Esophagus muscularis mucosa (tissue), 4 donors: ENCODE measurements at regions not wholly inside any gene's neighbourhood (a gene's known extent, or its start where the extent isn't known, plus 50 kb on each side); places are given as distances from the start of the nearest gene placed in this dataset.
"Not testable (repeated sequence)": the region's sequence is repeated elsewhere in the genome, so short reads cannot be mapped to it uniquely, and the experiment has no call there.

Source experiments
- DNase-seq: peaks from one replicate; pipeline ENCODE4 v3.0.0-alpha.2; 2017; ENCODE audit errors: extremely low spot score
- H3K27ac ChIP-seq, 4 donors: fragments of 200-600 bp; sonication (generic); replicated peaks in 1 of 4; 1 replicate in 3 of 4; 2 replicates in 1 of 4; pipeline ENCODE4 v1.5.1; 2016 to 2019; ENCODE audit warnings: mild to moderate bottlenecking in 1 of 4
- H3K27me3 ChIP-seq, 4 donors: fragments of 200-600 bp; sonication (generic); one replicate each; pipeline versions ENCODE4 v1.5.1 to v1.6.0; 2016 to 2019
- H3K36me3 ChIP-seq, 4 donors: fragments of 200-600 bp; sonication (generic); one replicate each; pipeline ENCODE4 v1.5.1; 2016 to 2019
- H3K4me1 ChIP-seq, 4 donors: fragments of 200-600 bp; sonication (generic); one replicate each; pipeline ENCODE4 v1.5.1; 2016 to 2019
- H3K4me3 ChIP-seq, 4 donors: fragments of 200-600 bp; sonication (generic); 1 replicate in 2 of 4; 2 replicates in 2 of 4; pipeline ENCODE4 v1.5.1; 2016 to 2019; ENCODE audit warnings: mild to moderate bottlenecking in 4 of 4, moderate library complexity in 1 of 4
- H3K9me3 ChIP-seq, 4 donors: fragments of 200-600 bp; sonication (generic); 1 replicate in 3 of 4; 2 replicates in 1 of 4; pipeline ENCODE4 v1.5.1; 2016 to 2019
- EP300 ChIP-seq: sonication (generic); formaldehyde crosslinking; IDR thresholded peaks from one replicate; pipeline ENCODE4 v1.6.1; 2017; ENCODE audit warnings: antibody characterized with exemption
- POLR2A ChIP-seq: fragments of 450-650 bp; IDR thresholded peaks from one replicate; pipeline ENCODE4 v1.6.1; 2017; ENCODE audit warnings: antibody characterized with exemption, moderate library complexity, mild to moderate bottlenecking, low read depth
- POLR2AphosphoS5 ChIP-seq, 2 donors: sonication (generic); formaldehyde crosslinking; IDR thresholded peaks; one replicate each; pipeline ENCODE4 v1.6.1; 2017; ENCODE audit warnings: antibody characterized with exemption in 2 of 2
- WGBS: methylation state at CpG from one replicate; pipeline ENCODE4 v1.1.5; 2018; 5-methylcytosine and 5-hydroxymethylcytosine counted together
- intact Hi-C: fragments of 100-400 bp; cut with DNase I; formaldehyde crosslinking; loops from one replicate; pipeline ENCODE4 v1.15.1; 2023
- TF ChIP-seq, protein P1 (sequence below), 3 experiments: fragments of 200-600 bp in 2 of 3; fragments of 450-650 bp in 1 of 3; sonication (generic) in 2 of 3; IDR thresholded peaks; one replicate each; pipeline ENCODE4 v1.5.1; 2017 to 2019; ENCODE audit warnings: antibody characterized with exemption in 3 of 3, mild to moderate bottlenecking in 2 of 3, moderate library complexity in 1 of 3

DNA sequence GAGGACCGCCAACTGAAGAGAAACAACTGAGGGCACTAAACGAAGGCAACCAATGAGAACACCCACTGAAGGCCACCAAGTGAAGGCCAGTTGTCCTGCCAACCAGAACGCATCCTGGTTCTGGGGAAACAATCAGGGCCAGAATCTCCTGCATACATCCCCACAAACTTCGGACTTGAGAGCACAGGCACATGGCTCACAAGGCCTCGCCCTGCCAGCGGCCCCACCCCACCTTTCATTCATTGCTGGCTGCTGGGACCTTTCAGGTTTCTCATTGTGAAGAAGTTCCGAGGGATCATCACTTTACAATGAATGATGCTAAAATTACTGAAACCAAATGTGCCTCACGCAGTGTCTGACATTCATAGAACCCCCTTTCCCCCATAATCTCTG lies 79.2 kb upstream of the ABI1 start:
- intact Hi-C loops = no loop called here
- no peaks in the 10 kb centered on the region for H3K9me3 ChIP-seq
- H3K27ac ChIP-seq = no peak overlapping the region
- H3K27me3 ChIP-seq = peaks cover 0 to 15% (median 0%) of the 10 kb centered on the region in 4 donors
- no peak overlapping the region for H3K4me3 ChIP-seq
- no peaks in the 10 kb centered on the region for H3K36me3 ChIP-seq
- 84% methylated on average over 5 of the region's 8 CpGs for WGBS
- no peak for DNase-seq
- no peak for TF ChIP-seq POLR2AphosphoS5 (IDR thresholded peaks at IDR 0.05)
- no peaks in the 10 kb centered on the region for H3K4me1 ChIP-seq

DNA sequence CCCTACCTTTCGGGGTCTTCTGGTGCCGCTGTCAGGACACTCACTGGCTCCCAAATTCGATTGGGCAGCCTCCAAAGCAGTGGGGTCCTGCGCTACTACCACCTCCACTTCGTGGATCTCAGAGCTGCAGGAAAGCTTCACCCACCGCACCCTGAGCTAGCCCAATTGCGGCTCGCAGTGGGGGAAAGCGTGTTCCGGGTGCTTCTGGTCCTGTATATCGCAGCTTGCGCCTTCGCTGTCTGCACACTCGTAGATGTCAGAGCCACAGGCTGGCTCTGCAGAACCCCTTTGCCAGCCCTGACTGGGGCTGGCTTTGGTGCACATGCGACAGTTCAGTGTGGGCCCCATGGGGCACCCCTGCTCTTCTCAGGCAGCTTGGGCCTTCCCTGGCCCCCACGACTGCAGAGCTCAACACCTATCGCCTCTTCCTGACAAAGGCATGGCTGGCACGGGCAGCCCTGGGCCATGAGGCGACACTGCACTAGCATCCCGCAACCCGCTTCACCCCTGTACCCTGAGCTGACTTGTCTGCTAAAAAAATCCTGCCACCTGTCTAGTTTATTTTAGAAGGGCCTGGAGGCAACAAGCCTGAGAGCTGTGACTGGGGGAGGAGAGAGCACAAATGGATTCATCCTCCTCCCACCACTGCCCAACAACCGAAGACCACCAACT lies 78.7 kb upstream of the ABI1 start:
- intact Hi-C loops = no loop called here
- Histone ChIP-seq H3K9me3 (no peaks in the 10 kb centered on the region), H3K27ac (no peak overlapping the region), H3K36me3 (no peaks in the 10 kb centered on the region), H3K27me3 (peaks cover 0 to 11% (median 0%) of the 10 kb centered on the region in 4 donors), H3K4me3 (no peak overlapping the region), H3K4me1 (no peaks in the 10 kb centered on the region)
- no peak for DNase-seq
- TF ChIP-seq POLR2A = no peak
- TF ChIP-seq EP300 = no peak
- TF ChIP-seq POLR2AphosphoS5 (IDR thresholded peaks at IDR 0.05) = no peak
- TF ChIP-seq, protein P1, sequence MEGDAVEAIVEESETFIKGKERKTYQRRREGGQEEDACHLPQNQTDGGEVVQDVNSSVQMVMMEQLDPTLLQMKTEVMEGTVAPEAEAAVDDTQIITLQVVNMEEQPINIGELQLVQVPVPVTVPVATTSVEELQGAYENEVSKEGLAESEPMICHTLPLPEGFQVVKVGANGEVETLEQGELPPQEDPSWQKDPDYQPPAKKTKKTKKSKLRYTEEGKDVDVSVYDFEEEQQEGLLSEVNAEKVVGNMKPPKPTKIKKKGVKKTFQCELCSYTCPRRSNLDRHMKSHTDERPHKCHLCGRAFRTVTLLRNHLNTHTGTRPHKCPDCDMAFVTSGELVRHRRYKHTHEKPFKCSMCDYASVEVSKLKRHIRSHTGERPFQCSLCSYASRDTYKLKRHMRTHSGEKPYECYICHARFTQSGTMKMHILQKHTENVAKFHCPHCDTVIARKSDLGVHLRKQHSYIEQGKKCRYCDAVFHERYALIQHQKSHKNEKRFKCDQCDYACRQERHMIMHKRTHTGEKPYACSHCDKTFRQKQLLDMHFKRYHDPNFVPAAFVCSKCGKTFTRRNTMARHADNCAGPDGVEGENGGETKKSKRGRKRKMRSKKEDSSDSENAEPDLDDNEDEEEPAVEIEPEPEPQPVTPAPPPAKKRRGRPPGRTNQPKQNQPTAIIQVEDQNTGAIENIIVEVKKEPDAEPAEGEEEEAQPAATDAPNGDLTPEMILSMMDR (IDR thresholded peaks at IDR 0.05) = no peak
- WGBS = 93% methylated on average over 18 of the region's 22 CpGs

DNA sequence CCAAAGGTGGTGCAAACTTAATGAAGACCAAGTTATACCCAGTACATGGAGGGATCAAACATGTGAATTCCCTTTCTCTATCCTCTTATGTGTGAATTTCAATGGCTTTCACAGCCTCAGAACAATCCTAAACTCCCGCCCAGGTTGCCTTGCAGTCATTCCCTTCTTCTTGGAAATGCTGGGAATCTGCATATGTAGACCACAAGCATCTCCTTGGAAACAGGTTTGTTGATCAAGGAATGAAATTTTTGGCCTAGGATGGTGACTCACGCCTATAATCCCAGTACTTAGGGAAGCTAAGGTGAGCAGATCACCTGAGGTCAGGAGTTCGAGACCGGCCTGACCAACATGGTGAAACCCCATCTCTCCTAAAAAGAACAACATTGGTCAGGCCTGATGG lies 77.8 kb upstream of the ABI1 start:
- Histone ChIP-seq H3K4me1 (no peaks in the 10 kb centered on the region), H3K9me3 (no peaks in the 10 kb centered on the region), H3K4me3 (no peak overlapping the region), H3K36me3 (no peaks in the 10 kb centered on the region), H3K27ac (no peak overlapping the region), H3K27me3 (peaks cover 0 to 3% (median 0%) of the 10 kb centered on the region in 4 donors)
- DNase-seq = no peak
- TF ChIP-seq EP300 (no peak), POLR2AphosphoS5 (IDR thresholded peaks at IDR 0.05) (no peak), POLR2A (no peak)
- TF ChIP-seq, protein P1 (IDR thresholded peaks at IDR 0.05) = no peak
- 87% methylated on average over 4 of the region's 4 CpGs for WGBS
- intact Hi-C loops = no loop called here

DNA sequence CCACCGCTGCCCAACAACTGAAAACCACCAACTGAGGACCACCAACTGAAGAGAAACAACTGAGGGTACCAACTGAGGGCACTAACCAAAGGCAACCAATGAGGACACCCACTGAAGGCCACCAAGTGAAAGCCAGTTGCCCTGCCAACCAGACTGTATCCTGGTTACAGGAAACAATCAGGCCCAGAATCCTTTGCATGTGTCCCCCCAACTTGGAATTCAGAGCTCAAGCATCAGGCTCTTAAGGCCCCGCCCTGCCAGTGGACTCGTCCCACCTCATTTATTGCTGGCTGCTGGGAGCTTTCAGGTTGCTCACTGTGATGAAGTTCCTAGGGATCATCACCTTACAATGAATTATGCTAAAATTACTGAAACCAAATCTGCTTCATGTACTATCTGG lies 76.6 kb upstream of the ABI1 start:
- no peaks in the 10 kb centered on the region for H3K9me3 ChIP-seq
- 75% methylated on average over 3 of the region's 3 CpGs for WGBS
- DNase-seq = no peak
- H3K36me3 ChIP-seq = no peaks in the 10 kb centered on the region
- intact Hi-C loops = no loop called here
- H3K4me3 ChIP-seq = no peak overlapping the region
- H3K4me1 ChIP-seq = no peaks in the 10 kb centered on the region
- no peak for TF ChIP-seq POLR2A
- TF ChIP-seq, protein P1 (IDR thresholded peaks at IDR 0.05) = no peak
- H3K27me3 ChIP-seq = no peaks in the 10 kb centered on the region
- H3K27ac ChIP-seq = no peak overlapping the region

- H3K27me3 ChIP-seq, DNase-seq, H3K36me3 ChIP-seq, H3K4me3 ChIP-seq, intact Hi-C loops, H3K9me3 ChIP-seq, H3K27ac ChIP-seq, H3K4me1 ChIP-seq: not testable (repeated sequence)
- 92% methylated on average over 11 of the region's 11 CpGs for WGBS
These were observed 73.4 kb upstream of the ABI1 start for GRCh38 chr10:26934190-26934589.

DNA sequence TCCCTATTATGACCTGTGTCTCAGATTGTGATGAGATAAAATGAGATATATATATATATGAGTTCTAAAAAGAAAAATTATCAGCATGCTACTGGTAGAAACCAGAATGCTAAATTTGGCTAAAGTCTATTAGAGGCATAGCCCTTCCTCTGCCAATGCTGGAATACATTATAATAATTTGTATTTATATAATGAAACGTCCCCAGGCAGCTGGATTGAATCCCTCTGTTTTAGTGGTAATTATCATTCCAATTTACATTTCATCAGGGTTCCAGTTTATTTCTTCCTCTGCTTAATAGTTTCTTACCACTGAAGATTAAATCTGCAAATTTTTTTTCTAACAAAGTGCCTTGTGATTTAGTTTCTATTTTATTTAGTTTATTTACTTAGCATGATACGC lies 71.8 kb upstream of the ABI1 start:
- TF ChIP-seq EP300 = no peak
- Histone ChIP-seq H3K36me3 (no peaks in the 10 kb centered on the region), H3K9me3 (no peaks in the 10 kb centered on the region), H3K27ac (no peak overlapping the region), H3K27me3 (no peaks in the 10 kb centered on the region), H3K4me3 (no peak overlapping the region), H3K4me1 (peaks cover 0 to 4% (median 0%) of the 10 kb centered on the region in 4 donors)
- 65% methylated on average over 2 of the region's 2 CpGs for WGBS
- intact Hi-C loops = no loop called here
- no peak for DNase-seq
